NCI-H526 (cell line): ENCODE measurements at regions not wholly inside any gene's neighbourhood (a gene's known extent, or its start where the extent isn't known, plus 50 kb on each side); places are given as distances from the start of the nearest gene placed in this dataset.
"Not testable (repeated sequence)": the region's sequence is repeated elsewhere in the genome, so short reads cannot be mapped to it uniquely, and the experiment has no call there.

ENCODE experiments used
- DNase-seq, 2 experiments: peaks; one replicate each; lab custom pipeline; 2025; lab: John Stamatoyannopoulos, UW

GRCh38 chr11:60592601-60593000, 77.4 kb downstream of the MS4A13 start:
- no peak for DNase-seq

DNA sequence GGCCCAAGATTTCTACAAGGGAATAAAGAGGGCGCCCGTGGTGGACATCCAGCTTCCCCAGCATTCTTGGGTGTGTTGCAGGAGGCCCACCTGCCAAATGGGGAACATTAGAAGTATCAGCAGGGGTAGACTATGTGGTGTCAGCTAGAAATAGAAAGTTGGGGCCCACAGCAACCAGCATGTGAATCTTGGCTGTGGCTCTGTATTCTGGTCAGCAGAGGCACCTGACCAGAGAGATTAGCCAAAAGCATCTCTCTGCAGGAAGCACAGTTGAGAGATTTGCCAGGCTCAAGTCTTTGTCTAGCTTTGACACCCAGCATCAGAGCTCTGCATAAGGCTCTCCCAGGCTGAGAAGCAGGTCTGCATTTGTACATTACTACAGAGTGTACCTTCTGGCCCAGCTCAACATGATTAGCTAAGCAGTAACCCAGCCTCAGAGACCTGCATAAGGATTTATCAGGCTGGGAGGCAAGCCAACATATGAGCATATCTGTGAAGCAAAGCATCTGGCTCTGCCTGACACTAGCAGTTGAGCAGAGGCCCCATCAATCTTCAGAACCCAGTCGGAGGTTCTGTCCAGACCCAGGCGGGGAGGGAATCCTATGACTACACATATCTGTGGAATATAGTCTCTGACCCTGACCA, 79.9 kb downstream of the MS4A13 start:
- no peak for DNase-seq

- no peak for DNase-seq
Observed at GRCh38 chr11:60607483-60607882, 91.9 kb upstream of the MS4A8 start.

DNA sequence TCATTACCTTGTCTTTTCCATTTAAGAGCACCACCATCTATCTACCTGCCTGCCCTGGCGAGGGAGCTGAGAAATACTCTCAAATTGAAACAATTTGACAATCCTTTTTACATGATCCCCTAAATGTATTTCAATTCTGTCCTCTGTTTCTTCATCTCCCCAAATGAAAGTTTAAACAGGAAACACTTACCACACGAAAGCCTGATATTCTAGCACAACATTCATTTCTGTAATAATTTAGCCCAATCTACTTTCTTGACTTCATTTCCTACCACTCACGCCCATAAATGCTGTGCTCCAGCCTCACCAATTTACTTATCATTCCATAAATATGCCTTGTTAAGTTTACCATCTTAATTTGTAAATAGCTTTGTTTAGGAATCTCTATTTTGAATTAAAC, 89.8 kb upstream of the MS4A8 start:
- DNase-seq = no peak

DNA sequence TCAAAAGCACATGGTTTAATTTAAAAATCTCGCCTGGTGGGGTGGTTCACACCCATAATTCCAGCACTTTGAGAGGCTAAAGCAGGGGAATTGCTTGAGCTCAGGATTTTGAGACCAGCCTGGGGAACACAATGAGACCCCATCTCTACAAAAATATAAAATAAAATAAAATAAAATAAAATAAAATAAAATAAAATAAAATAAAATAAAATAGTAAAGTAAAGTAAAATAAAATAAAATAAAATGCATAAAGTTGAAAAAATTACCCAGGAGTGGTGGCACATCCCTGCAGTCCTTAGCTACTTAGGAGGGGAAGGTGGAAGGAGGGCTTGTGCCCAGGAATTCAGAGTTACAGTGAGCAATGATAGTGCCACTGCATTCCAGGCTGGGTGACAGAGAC, 88.7 kb upstream of the MS4A8 start:
- DNase-seq = no peak

GRCh38 chr11:60615497-60615896, 83.9 kb upstream of the MS4A8 start:
- no peak for DNase-seq

DNA sequence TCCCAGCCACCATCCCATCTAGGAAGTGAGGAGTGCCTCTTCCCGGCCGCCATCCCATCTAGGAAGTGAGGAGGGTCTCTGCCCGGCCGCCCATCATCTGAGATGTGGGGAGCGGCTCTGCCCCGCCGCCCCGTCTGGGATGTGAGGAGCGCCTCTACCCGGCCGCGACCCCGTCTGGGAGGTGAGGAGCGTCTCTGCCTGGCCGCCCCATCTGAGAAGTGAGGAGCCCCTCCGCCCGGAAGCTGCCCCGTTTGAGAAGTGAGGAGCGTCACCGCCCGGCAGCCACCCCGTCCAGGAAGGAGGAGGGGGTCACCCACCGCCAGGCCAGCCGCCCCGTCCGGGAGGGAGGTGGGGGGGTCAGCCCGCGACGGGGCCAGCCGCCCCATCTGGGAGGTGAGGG, 77.5 kb upstream of the MS4A8 start:
- not testable (repeated sequence) for DNase-seq

GRCh38 chr11:60622776-60623175, 76.6 kb upstream of the MS4A8 start:
- not testable (repeated sequence) for DNase-seq

DNA sequence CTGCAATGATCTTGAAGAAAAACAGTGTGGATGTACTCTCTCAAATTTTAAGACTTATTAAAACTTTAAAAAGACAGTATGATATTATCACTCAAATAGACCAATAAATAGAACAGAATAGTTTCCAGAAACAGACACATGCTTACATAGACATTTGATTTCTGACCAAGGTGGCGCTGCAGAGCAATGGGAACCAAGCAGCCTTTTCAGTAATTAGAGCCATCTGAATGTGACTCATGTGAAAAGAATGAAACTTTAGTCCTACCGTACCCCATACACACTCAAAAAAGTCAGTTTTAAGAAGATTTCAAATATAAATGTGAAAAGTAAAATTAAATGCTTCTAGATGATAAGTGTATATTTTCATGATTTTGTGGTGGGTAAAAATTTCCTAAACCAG, 74.2 kb upstream of the MS4A8 start:
- DNase-seq = no peak

DNA sequence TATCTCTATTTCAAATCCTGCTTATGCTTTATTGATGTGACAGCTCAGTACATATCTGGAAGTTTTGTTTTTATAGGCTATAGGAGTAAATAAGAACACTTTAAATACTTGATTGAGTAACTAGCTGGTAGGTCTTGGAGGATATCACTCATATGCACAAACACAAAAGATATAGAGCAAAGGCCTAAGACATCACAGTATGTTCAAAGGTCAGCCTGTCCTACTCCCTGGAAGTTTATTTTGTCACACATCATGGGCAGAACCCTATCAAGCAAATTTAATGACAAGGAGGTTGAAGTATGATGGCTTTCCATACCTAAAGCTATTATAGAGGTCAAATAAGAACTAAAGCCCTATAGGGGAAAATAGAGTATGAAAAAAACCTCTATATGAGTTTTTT, 70.0 kb upstream of the MS4A8 start:
- no peak for DNase-seq

DNA sequence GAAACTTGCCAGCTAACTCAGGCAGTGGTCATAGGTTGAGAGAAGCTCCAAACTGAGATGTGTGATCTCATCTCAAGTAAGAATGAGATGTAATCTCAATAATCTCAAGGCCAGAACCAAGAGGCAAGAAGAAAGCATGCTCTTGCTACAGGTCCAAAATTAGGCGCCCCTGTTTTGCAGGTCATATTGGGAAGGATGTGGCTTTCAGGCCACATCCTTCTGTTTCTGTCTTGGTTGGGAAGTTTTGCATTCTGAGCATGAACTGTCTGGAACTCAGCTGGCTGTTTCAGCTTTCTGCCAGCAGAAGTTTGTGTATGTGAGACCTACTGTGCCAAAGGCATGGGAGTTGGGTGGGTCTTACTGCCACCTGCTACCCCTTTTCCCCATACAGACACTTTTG, 67.5 kb upstream of the MS4A8 start:
- no peak for DNase-seq

DNA sequence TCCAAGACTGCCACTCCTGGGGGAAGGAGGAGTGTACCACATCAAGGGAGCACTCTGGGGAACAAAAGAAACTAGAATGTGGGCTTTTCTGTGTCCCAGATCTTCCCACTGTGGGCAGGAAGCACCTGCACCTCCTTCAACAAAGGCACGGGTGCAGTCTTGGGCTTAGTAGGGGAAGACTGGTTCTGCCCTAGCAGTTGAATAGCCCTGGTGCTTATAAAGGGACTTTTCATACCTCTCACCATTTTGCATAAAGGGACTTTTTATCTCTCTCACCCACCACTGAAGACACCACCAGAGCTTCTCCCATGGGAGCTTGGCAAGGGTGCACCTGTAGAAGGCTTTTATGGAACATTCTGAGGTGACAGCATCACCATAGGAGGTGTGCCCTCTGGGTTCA, 65.8 kb upstream of the MS4A8 start:
- no peak for DNase-seq

GRCh38 chr11:60634126-60634525, 65.3 kb upstream of the MS4A8 start:
- peak in 1 of 2 experiments; percentile 34 for DNase-seq

DNA sequence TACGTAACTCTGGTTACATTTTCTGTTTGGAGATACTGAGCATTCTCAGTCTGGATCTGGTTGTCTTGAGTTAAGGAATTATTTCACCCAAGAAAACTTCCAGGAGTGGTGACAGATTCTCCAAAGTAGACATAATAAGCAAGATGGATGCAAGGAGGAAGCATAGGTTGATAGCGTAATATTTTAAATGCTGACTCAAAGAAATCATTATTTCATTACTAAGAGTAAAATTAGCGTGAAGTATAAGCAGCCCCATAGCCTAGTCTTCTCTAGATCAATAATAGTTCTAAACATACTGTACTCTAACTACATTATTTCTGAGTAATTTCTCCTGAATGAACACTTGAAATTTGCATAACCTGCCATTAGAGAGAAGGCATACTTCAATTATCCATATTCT, 57.5 kb upstream of the MS4A8 start:
- no peak for DNase-seq

- no peak for DNase-seq
Observed at GRCh38 chr11:60647087-60647486, 52.3 kb upstream of the MS4A8 start.
